ENCODE measurements at regions not wholly inside any gene's neighbourhood (a gene's known extent, or its start where the extent isn't known, plus 50 kb on each side); places are given as distances from the start of the nearest gene placed in this dataset.

GRCh38 chr1:84756001-84756400 is 65.7 kb upstream of the SSX2IP start (continued):
- no peak for TF ChIP-seq CEBPB (IDR thresholded peaks at IDR 0.05)
- no peak for TF ChIP-seq CBX8 (IDR thresholded peaks at IDR 0.05)
- TF ChIP-seq ZC3H11A (IDR thresholded peaks at IDR 0.05): no peak
- TF ChIP-seq FOSL2 (IDR thresholded peaks at IDR 0.05): no peak
- TF ChIP-seq FOSL2 (CRISPR knock-in tag; IDR thresholded peaks at IDR 0.05): no peak
- no peak for TF ChIP-seq MAX (IDR thresholded peaks at IDR 0.05)

- ChIA-PET POLR2A (no interaction called here), CTCF (interaction anchor here (1.6 to 3.1 kb wide), 2 partner anchors 181 to 313 kb away, joined by 4 to 31 read pairs; no protein-coding TSS in a partner anchor)
- TF ChIP-seq GATA3 (IDR thresholded peaks at IDR 0.05; ENCODE audit: borderline replicate concordance) (no peak), CTCF (IDR thresholded peaks at IDR 0.05) (no peak), ESRRA (IDR thresholded peaks at IDR 0.05; ENCODE audit: borderline replicate concordance, low read length) (no peak), TP53 (CRISPR knock-in tag; IDR thresholded peaks at IDR 0.05) (no peak), BHLHE40 (IDR thresholded peaks at IDR 0.05; ENCODE audit: low read depth, low read length) (no peak), ZC3H11A (IDR thresholded peaks at IDR 0.05) (no peak), NFE2L2 (conservative IDR thresholded peaks at IDR 0.05; ENCODE audit: low read length) (no peak), POLR2A (IDR thresholded peaks at IDR 0.05; ENCODE audit: low read length) (no peak), E2F6 (IDR thresholded peaks at IDR 0.05; ENCODE audit: borderline replicate concordance, low read depth) (no peak), RFX5 (IDR thresholded peaks at IDR 0.05) (no peak), USF2 (IDR thresholded peaks at IDR 0.05) (no peak), NPAS2 (CRISPR knock-in tag; IDR thresholded peaks at IDR 0.05; ENCODE audit: borderline replicate concordance) (no peak), HOXA7 (CRISPR knock-in tag; IDR thresholded peaks at IDR 0.05) (no peak), REST (IDR thresholded peaks at IDR 0.05) (no peak), CBX8 (IDR thresholded peaks at IDR 0.05) (no peak), CBX2 (IDR thresholded peaks at IDR 0.05; ENCODE audit: borderline replicate concordance, low read depth) (no peak), HDAC2 (IDR thresholded peaks at IDR 0.05) (no peak)
- no peaks in the 10 kb centered on the region for H3K4me1 ChIP-seq
- FAIRE-seq (no peak), ATAC-seq (no peak), DNase-seq (ENCODE audit: low read depth in 1 of 2, low spot score in 1 of 2) (no peak)
- no peak overlapping the region for H3K27ac ChIP-seq
- no peak overlapping the region for H3K4me2 ChIP-seq
- 83% methylated on average over 8 of the region's 8 CpGs for WGBS (ENCODE audit: missing lambda C conversion rate)
- no peaks in the 10 kb centered on the region for H3K9me3 ChIP-seq
- no peak overlapping the region for H3K4me3 ChIP-seq
Observed at GRCh38 chr1:84755216-84755615, 65.0 kb upstream of the SSX2IP start.

GRCh38 chr1:84754386-84754703 is 64.1 kb upstream of the SSX2IP start:
- no peak for ATAC-seq
- no peaks in the 10 kb centered on the region for H3K9me3 ChIP-seq
- no peak overlapping the region for H3K27ac ChIP-seq
- POLR2A ChIA-PET: no interaction called here
- H3K4me2 ChIP-seq: no peak overlapping the region
- WGBS (ENCODE audit: missing lambda C conversion rate): 82% methylated on average over 21 of the region's 21 CpGs
- no peak for TF ChIP-seq ZNF302 (CRISPR knock-in tag; IDR thresholded peaks at IDR 0.05)
- no peak for TF ChIP-seq ESRRA (IDR thresholded peaks at IDR 0.05; ENCODE audit: borderline replicate concordance, low read length)
- TF ChIP-seq RAD21 (conservative IDR thresholded peaks at IDR 0.05 in 1 of 2, IDR thresholded peaks at IDR 0.05 in 1 of 2): no peak
- TF ChIP-seq RARB (CRISPR knock-in tag; IDR thresholded peaks at IDR 0.05): no peak
- no peak for TF ChIP-seq BHLHE40 (IDR thresholded peaks at IDR 0.05; ENCODE audit: low read depth, low read length)
- TF ChIP-seq RCOR1 (IDR thresholded peaks at IDR 0.05; ENCODE audit: low read depth, low read length): no peak
- TF ChIP-seq MAX (IDR thresholded peaks at IDR 0.05): no peak
- no peak for TF ChIP-seq NPAS2 (CRISPR knock-in tag; IDR thresholded peaks at IDR 0.05; ENCODE audit: borderline replicate concordance)
- no peak for TF ChIP-seq JUN (IDR thresholded peaks at IDR 0.05)
- TF ChIP-seq GATA3 (IDR thresholded peaks at IDR 0.05; ENCODE audit: borderline replicate concordance): no peak
- TF ChIP-seq SMC3 (IDR thresholded peaks at IDR 0.05): no peak
- TF ChIP-seq CEBPB (IDR thresholded peaks at IDR 0.05): no peak
- TF ChIP-seq HDAC2 (IDR thresholded peaks at IDR 0.05): no peak
- TF ChIP-seq PHF8 (IDR thresholded peaks at IDR 0.05; ENCODE audit: borderline replicate concordance, low read depth): no peak
- no peak for TF ChIP-seq CHD2 (IDR thresholded peaks at IDR 0.05; ENCODE audit: low read length, partially characterized antibody)
- TF ChIP-seq HES2 (IDR thresholded peaks at IDR 0.05): no peak
- no peak for TF ChIP-seq MAFK (IDR thresholded peaks at IDR 0.05; ENCODE audit: partially characterized antibody)
- no peaks in the 10 kb centered on the region for H3K4me1 ChIP-seq
- DNase-seq (ENCODE audit: low read depth in 1 of 2, low spot score in 1 of 2): no peak
- no peak overlapping the region for H3K4me3 ChIP-seq
- CTCF ChIA-PET: interaction anchor here (0.8 to 3.1 kb wide), 11 partner anchors 11 to 835 kb away, joined by 3 to 31 read pairs (median 4); partner anchors contain the start of genes GNG5 and SPATA1
- no peak for FAIRE-seq

Measured in A549 (cell line).